Hepatic stellate cell (primary cell): ENCODE measurements at regions not wholly inside any gene's neighbourhood (a gene's known extent, or its start where the extent isn't known, plus 50 kb on each side); places are given as distances from the start of the nearest gene placed in this dataset.
A peak's percentile ranks its signal among the peaks of the same experiment; 100 is the strongest.
"Not testable (repeated sequence)": the region's sequence is repeated elsewhere in the genome, so short reads cannot be mapped to it uniquely, and the experiment has no call there.

ENCODE experiments used
- DNase-seq: peaks from one replicate; pipeline ENCODE4 v3.0.0; 2011; ENCODE audit warnings: low spot score

- no peak for DNase-seq
Measured at GRCh38 chr4:28482580-28483270, 1622.1 kb downstream of the STIM2 start.

- DNase-seq = no peak
Measured at GRCh38 chr4:28488021-28488420, 1627.4 kb downstream of the STIM2 start.

GRCh38 chr4:28490669-28491068 lies 1630.0 kb downstream of the STIM2 start:
- DNase-seq = no peak

GRCh38 chr4:28505064-28505463 lies 1644.4 kb downstream of the STIM2 start:
- DNase-seq = no peak

GRCh38 chr4:28508636-28509035 lies 1648.0 kb downstream of the STIM2 start:
- no peak for DNase-seq

GRCh38 chr4:28514766-28515165 lies 1654.1 kb downstream of the STIM2 start:
- DNase-seq = not testable (repeated sequence)

GRCh38 chr4:28518561-28519165 lies 1658.0 kb downstream of the STIM2 start:
- DNase-seq = peak; percentile 9

- DNase-seq = no peak
Measured at GRCh38 chr4:28523681-28524190, 1663.1 kb downstream of the STIM2 start.

GRCh38 chr4:28536124-28536523 lies 1675.5 kb downstream of the STIM2 start:
- no peak for DNase-seq

GRCh38 chr4:28545986-28546385 lies 1685.3 kb downstream of the STIM2 start:
- no peak for DNase-seq

GRCh38 chr4:28548136-28548535 lies 1687.5 kb downstream of the STIM2 start:
- DNase-seq = no peak

GRCh38 chr4:28548594-28548993 lies 1688.0 kb downstream of the STIM2 start:
- DNase-seq = no peak

- peak; percentile 12 for DNase-seq
Measured at GRCh38 chr4:28555866-28556265, 1695.2 kb downstream of the STIM2 start.

GRCh38 chr4:28557755-28558154 lies 1697.1 kb downstream of the STIM2 start:
- DNase-seq = peak; percentile 19

- no peak for DNase-seq
Measured at GRCh38 chr4:28558895-28559294, 1698.3 kb downstream of the STIM2 start.

GRCh38 chr4:28562913-28563312 lies 1702.3 kb downstream of the STIM2 start:
- no peak for DNase-seq

GRCh38 chr4:28565396-28565795 lies 1704.8 kb downstream of the STIM2 start:
- no peak for DNase-seq

- no peak for DNase-seq
Measured at GRCh38 chr4:28600958-28601357, 1740.3 kb downstream of the STIM2 start.

- no peak for DNase-seq
Measured at GRCh38 chr4:28621591-28621990, 1761.0 kb downstream of the STIM2 start.

GRCh38 chr4:28636971-28637370 lies 1776.3 kb downstream of the STIM2 start:
- DNase-seq = no peak

GRCh38 chr4:28639747-28640146 lies 1779.1 kb downstream of the STIM2 start:
- DNase-seq = no peak

- DNase-seq = no peak
Measured at GRCh38 chr4:28654618-28655017, 1794.0 kb downstream of the STIM2 start.

- no peak for DNase-seq
Measured at GRCh38 chr4:28665306-28665705, 1804.7 kb downstream of the STIM2 start.

GRCh38 chr4:28675582-28675981 lies 1814.9 kb downstream of the STIM2 start:
- DNase-seq = peak; percentile 2
